ENCODE measurements at regions not wholly inside any gene's neighbourhood (a gene's known extent, or its start where the extent isn't known, plus 50 kb on each side); places are given as distances from the start of the nearest gene placed in this dataset.

DNA sequence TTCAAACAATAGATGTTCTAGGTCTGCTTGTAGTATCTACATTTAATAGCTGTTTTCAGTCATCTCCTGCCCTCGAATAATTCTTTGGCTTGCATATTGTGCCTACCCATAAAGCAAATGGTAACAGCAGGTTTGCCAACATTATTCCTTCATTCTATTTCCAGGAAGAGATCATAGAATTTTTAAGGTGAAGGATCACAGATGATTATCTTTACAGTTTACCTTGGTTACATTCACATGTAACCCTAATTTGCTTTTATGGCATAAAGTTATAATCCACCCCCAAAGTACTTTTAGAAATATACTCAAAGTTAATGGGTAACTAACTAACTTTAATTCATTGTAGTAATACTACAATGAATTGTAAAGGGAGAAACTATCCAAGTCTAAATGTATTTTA, 315.5 kb downstream of the NSUN3 start:
- TF ChIP-seq CTCF (IDR thresholded peaks at IDR 0.05; ENCODE audit: unreplicated experiment in 3 of 3) = no peak
- Mint-ChIP-seq H3K4me1 (no peaks in the 10 kb centered on the region), H3K4me3 (no peak overlapping the region), H3K36me3 (ENCODE audit: low read depth) (no peaks in the 10 kb centered on the region), H3K27me3 (ENCODE audit: low read depth) (no peaks in the 10 kb centered on the region), H3K27ac (no peak overlapping the region), H3K9me3 (no peaks in the 10 kb centered on the region)

- Mint-ChIP-seq H3K36me3 (ENCODE audit: low read depth) (no peaks in the 10 kb centered on the region), H3K4me1 (no peaks in the 10 kb centered on the region), H3K27ac (no peak overlapping the region), H3K4me3 (no peak overlapping the region), H3K27me3 (ENCODE audit: low read depth) (no peaks in the 10 kb centered on the region), H3K9me3 (no peaks in the 10 kb centered on the region)
- no peak for TF ChIP-seq CTCF (IDR thresholded peaks at IDR 0.05; ENCODE audit: unreplicated experiment in 3 of 3)
Measured at GRCh38 chr3:94379264-94379663, 316.4 kb downstream of the NSUN3 start.

- Mint-ChIP-seq H3K27me3 (ENCODE audit: low read depth) (peaks cover 4% of the 10 kb centered on the region), H3K4me1 (no peaks in the 10 kb centered on the region), H3K36me3 (ENCODE audit: low read depth) (no peaks in the 10 kb centered on the region), H3K27ac (no peak overlapping the region), H3K4me3 (no peak overlapping the region), H3K9me3 (no peaks in the 10 kb centered on the region)
- TF ChIP-seq CTCF (IDR thresholded peaks at IDR 0.05; ENCODE audit: unreplicated experiment in 3 of 3) = no peak
Measured at GRCh38 chr3:94394885-94395284, 332.0 kb downstream of the NSUN3 start.

DNA sequence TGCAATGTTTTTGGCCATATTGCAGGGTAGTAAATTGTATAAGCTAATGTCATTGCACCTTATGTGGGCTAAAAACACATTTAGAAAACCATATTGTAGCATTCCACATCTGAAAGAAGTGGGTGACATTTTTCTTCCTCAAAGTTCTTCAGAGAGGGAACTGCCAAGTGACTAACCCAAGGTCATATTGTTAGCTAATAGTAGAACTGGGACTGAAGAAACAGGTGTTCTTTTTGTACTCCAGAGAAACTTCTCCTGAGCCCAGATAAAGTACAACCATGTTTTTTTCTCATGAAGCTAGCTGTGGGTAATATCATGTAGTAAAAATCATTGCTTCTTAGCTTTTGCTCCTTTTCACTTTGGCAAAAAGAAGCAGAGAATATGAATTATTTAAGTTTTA, 333.0 kb downstream of the NSUN3 start:
- H3K27me3 Mint-ChIP-seq (ENCODE audit: low read depth) = peaks cover 4% of the 10 kb centered on the region
- no peaks in the 10 kb centered on the region for H3K36me3 Mint-ChIP-seq (ENCODE audit: low read depth)
- no peaks in the 10 kb centered on the region for H3K4me1 Mint-ChIP-seq
- no peak overlapping the region for H3K4me3 Mint-ChIP-seq
- no peak for TF ChIP-seq CTCF (IDR thresholded peaks at IDR 0.05; ENCODE audit: unreplicated experiment in 3 of 3)
- H3K9me3 Mint-ChIP-seq = no peaks in the 10 kb centered on the region
- no peak overlapping the region for H3K27ac Mint-ChIP-seq

GRCh38 chr3:94398036-94398435, 335.2 kb downstream of the NSUN3 start:
- Mint-ChIP-seq H3K27me3 (ENCODE audit: low read depth) (no peaks in the 10 kb centered on the region), H3K4me3 (no peak overlapping the region), H3K27ac (no peak overlapping the region), H3K9me3 (no peaks in the 10 kb centered on the region), H3K36me3 (ENCODE audit: low read depth) (no peaks in the 10 kb centered on the region), H3K4me1 (no peaks in the 10 kb centered on the region)
- TF ChIP-seq CTCF (IDR thresholded peaks at IDR 0.05; ENCODE audit: unreplicated experiment in 3 of 3) = no peak

GRCh38 chr3:94401466-94401865, 338.6 kb downstream of the NSUN3 start:
- Mint-ChIP-seq H3K36me3 (ENCODE audit: low read depth) (no peaks in the 10 kb centered on the region), H3K9me3 (no peaks in the 10 kb centered on the region), H3K4me1 (no peaks in the 10 kb centered on the region), H3K27me3 (ENCODE audit: low read depth) (no peaks in the 10 kb centered on the region), H3K4me3 (no peak overlapping the region), H3K27ac (no peak overlapping the region)
- no peak for TF ChIP-seq CTCF (IDR thresholded peaks at IDR 0.05; ENCODE audit: unreplicated experiment in 3 of 3)
